K562 (cell line): ENCODE measurements at regions not wholly inside any gene's neighbourhood (a gene's known extent, or its start where the extent isn't known, plus 50 kb on each side); places are given as distances from the start of the nearest gene placed in this dataset.

ENCODE experiments used
- ATAC-seq: fragments of 200-7000 bp; cut with Tn5 transposase; 3 replicates; pipeline ENCODE4 v1.9.1; 2020; ENCODE audit warnings: moderate library complexity
- BruUV-seq: library from RNA; stranded (reverse); fragments of 400-500 nt; replicated peaks from 2 replicates; lab custom pipeline; 2021; lab: Mats Ljungman, UMichigan
- CTCF ChIA-PET: fragments of 300-600 bp; formaldehyde crosslinking; extraction: SDS; loops from one replicate; lab custom pipeline; 2021; ENCODE audit warnings: low intra/inter-chr PET ratio; lab: Yijun Ruan, JAX
- POLR2A ChIA-PET: fragments of 300-600, 350-650 bp; sonication (Branson Sonifier 250); formaldehyde crosslinking; extraction: SDS; loops from one replicate; lab custom pipeline; 2021; ENCODE audit warnings: antibody characterized with exemption, inconsistent platforms; lab: Yijun Ruan, JAX
- DNase-seq, 4 experiments: peaks; one replicate each; pipeline versions ENCODE4 v3.0.0 to v3.0.0-alpha.2; 2011 to 2018; ENCODE audit warnings: low spot score in 3 of 4, mixed read lengths in 3 of 4; ENCODE audit errors: extremely low read depth in 1 of 4
- FAIRE-seq: peaks from 2 replicates; lab custom pipeline; 2011; peaks lifted over from hg19 to GRCh38; lab: Jason Lieb, UNC
- H2AFZ ChIP-seq: 2 replicates; pipeline ENCODE4 v1.6.0; 2011; ENCODE audit warnings: low read depth, low read length, control low read depth, inconsistent platforms
- H3K27ac ChIP-seq: fragments of 200-600 bp; 3 replicates; pipeline ENCODE4 v1.8.0; 2011; ENCODE audit warnings: low read depth, mild to moderate bottlenecking, control low read depth, inconsistent platforms, low read length, moderate library complexity, mixed read lengths; ENCODE audit errors: extremely low read depth
- H3K27me3 ChIP-seq, 2 experiments: fragments of 300-600 bp in 1 of 2; 2 replicates in 1 of 2; 3 replicates in 1 of 2; pipeline versions ENCODE4 v1.6.0 to v1.8.0; 2011; ENCODE audit warnings: inconsistent platforms in 2 of 2, low read length in 2 of 2, mild to moderate bottlenecking in 1 of 2, mixed read lengths in 1 of 2, moderate library complexity in 1 of 2; ENCODE audit not compliant: control insufficient read depth in 2 of 2, insufficient read depth in 2 of 2
- H3K36me3 ChIP-seq: fragments of 300-600 bp; 3 replicates; pipeline ENCODE4 v1.8.0; 2011; ENCODE audit warnings: mild to moderate bottlenecking, low read length, inconsistent platforms; ENCODE audit not compliant: control insufficient read depth, insufficient read depth
- H3K4me1 ChIP-seq, 2 experiments: fragments of 200-600 bp in 1 of 2; replicated peaks in 1 of 2; 2 replicates in 1 of 2; 3 replicates in 1 of 2; pipeline versions ENCODE4 v1.5.1 to v1.8.0; 2011; ENCODE audit warnings: inconsistent platforms in 2 of 2, low read length in 2 of 2, mild to moderate bottlenecking in 1 of 2, mixed read lengths in 1 of 2, moderate library complexity in 1 of 2; ENCODE audit not compliant: control insufficient read depth in 2 of 2, insufficient read depth in 2 of 2
- H3K4me2 ChIP-seq: 2 replicates; pipeline ENCODE4 v1.6.1; 2011; ENCODE audit warnings: low read length, control low read depth, inconsistent platforms, mixed read lengths; ENCODE audit not compliant: insufficient read depth
- H3K4me3 ChIP-seq: fragments of 200-600 bp; sonication (generic), shearing (Covaris generic); 2 replicates; pipeline ENCODE4 v1.5.1; 2016; ENCODE audit warnings: control low read depth, inconsistent platforms
- H3K79me2 ChIP-seq: fragments of 200-600 bp; 3 replicates; pipeline ENCODE4 v1.8.0; 2011; ENCODE audit warnings: low read length, inconsistent platforms; ENCODE audit not compliant: control insufficient read depth, insufficient read depth
- H3K9ac ChIP-seq, 2 experiments: 2 replicates each; pipeline versions ENCODE4 v1.6.0 to v1.6.1; 2011; ENCODE audit warnings: low read depth in 2 of 2, low read length in 2 of 2, control low read depth in 1 of 2, inconsistent platforms in 1 of 2, mild to moderate bottlenecking in 1 of 2, mixed read lengths in 1 of 2; ENCODE audit not compliant: insufficient read depth in 1 of 2
- H3K9me1 ChIP-seq: one replicate; pipeline ENCODE4 v1.6.0; 2011; ENCODE audit warnings: inconsistent platforms, mild to moderate bottlenecking, low read length, moderate library complexity; ENCODE audit not compliant: control insufficient read depth, insufficient read depth
- H3K9me3 ChIP-seq: replicated peaks from 2 replicates; pipeline ENCODE4 v1.5.1; 2011; ENCODE audit warnings: low read depth, low read length, inconsistent platforms; ENCODE audit not compliant: control insufficient read depth, insufficient read depth
- H4K20me1 ChIP-seq: replicated peaks from 2 replicates; pipeline ENCODE4 v1.6.1; 2011; ENCODE audit warnings: low read length, inconsistent platforms, mixed read lengths; ENCODE audit not compliant: control insufficient read depth, insufficient read depth
- EP400 ChIP-seq: fragments of 450-650 bp; IDR thresholded peaks from 2 replicates; pipeline ENCODE4 v1.6.1; 2017; ENCODE audit warnings: antibody characterized with exemption, mild to moderate bottlenecking, moderate library complexity
- ETS2 ChIP-seq: IDR thresholded peaks from 2 replicates; pipeline ENCODE4 v1.6.1; 2016; ENCODE audit warnings: borderline replicate concordance, missing genetic modification characterization, mild to moderate bottlenecking, moderate library complexity, missing compliant biosample characterization; ENCODE audit not compliant: poor library complexity, severe bottlenecking
- NR2C1 ChIP-seq, 2 experiments: fragments of 450-650 bp; IDR thresholded peaks; 2 replicates each; pipeline ENCODE4 v1.6.1; 2017; ENCODE audit warnings: mild to moderate bottlenecking in 2 of 2, antibody characterized with exemption in 1 of 2, inconsistent platforms in 1 of 2, missing compliant biosample characterization in 1 of 2, missing genetic modification characterization in 1 of 2
- NR2C2 ChIP-seq, 2 experiments: fragments of 200-800 bp in 1 of 2; sonication (Bioruptor generic) in 1 of 2; sonication (generic) in 1 of 2; formaldehyde crosslinking in 1 of 2; IDR thresholded peaks; 2 replicates each; pipeline versions ENCODE4 v1.6.1 to v1.8.0; 2016 to 2022; ENCODE audit warnings: mild to moderate bottlenecking in 1 of 2, missing compliant biosample characterization in 1 of 2, missing genetic modification characterization in 1 of 2, missing genetic modification reagents in 1 of 2
- POLR2B ChIP-seq: fragments of 450-650 bp; IDR thresholded peaks from 2 replicates; pipeline ENCODE4 v1.6.1; 2018; ENCODE audit warnings: low read depth; ENCODE audit not compliant: partially characterized antibody
- PTRF ChIP-seq: fragments of 450-650 bp; IDR thresholded peaks from 2 replicates; pipeline ENCODE4 v1.6.1; 2016; ENCODE audit warnings: mild to moderate bottlenecking, missing genetic modification characterization, missing compliant biosample characterization
- ZNF24 ChIP-seq: fragments of 450-650 bp; IDR thresholded peaks from 2 replicates; pipeline ENCODE4 v1.6.1; 2016
- WGBS: fragments of 100-300 bp; shearing (Covaris generic); methylation state at CpG from one replicate; pipeline ENCODE4 v1.1.6; 2016; ENCODE audit warnings: low coverage, mixed read lengths; ENCODE audit not compliant: insufficient coverage; ENCODE audit errors: missing lambda C conversion rate; 5-methylcytosine and 5-hydroxymethylcytosine counted together
- in situ Hi-C: fragments of 300-500 bp; cut with MboI; formaldehyde crosslinking; loops from 4 replicates; pipeline ENCODE4 v1.15.0; 2018; ENCODE audit warnings: inconsistent platforms, mixed read lengths
- intact Hi-C: fragments of 100-400 bp; cut with micrococcal nuclease; formaldehyde crosslinking; loops from 2 replicates; pipeline ENCODE4 v1.14.2; 2022
- TF ChIP-seq, protein P1 (sequence below): fragments of 450-650 bp; IDR thresholded peaks from 2 replicates; pipeline ENCODE4 v1.6.1; 2016; ENCODE audit warnings: borderline replicate concordance

DNA sequence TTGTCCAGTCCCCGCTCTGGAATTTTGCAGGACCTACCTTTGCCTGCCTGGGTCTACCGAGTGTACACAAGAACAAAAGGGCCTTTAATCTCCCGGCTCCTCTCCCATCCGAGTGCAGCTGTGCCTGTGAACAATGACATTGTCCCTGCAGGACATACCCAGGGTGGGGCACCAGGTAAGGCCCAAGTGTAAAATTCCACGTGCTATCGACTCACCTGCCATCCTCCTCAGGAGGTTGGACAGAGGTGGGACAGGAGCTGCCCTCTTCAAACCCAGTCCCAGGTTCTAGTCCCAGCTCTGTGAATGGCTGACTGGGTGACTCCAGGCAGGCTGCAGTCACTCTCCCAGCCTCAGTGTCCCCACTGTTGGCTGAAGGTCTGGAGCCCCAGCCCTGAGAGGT is 159.6 kb upstream of the ALDH1B1 start:
- no peak for TF ChIP-seq POLR2B
- DNase-seq (no peak), FAIRE-seq (no peak), ATAC-seq (no peak)
- Histone ChIP-seq H3K79me2 (no peaks in the 10 kb centered on the region), H2AFZ (no peak overlapping the region), H3K4me3 (no peak overlapping the region), H3K4me2 (no peak overlapping the region), H3K27me3 (peaks cover 42 to 58% of the 10 kb centered on the region in 2 experiments), H3K4me1 (no peaks in the 10 kb centered on the region), H3K9me1 (no peaks in the 10 kb centered on the region), H4K20me1 (peaks cover 10% of the 10 kb centered on the region; the same call in 1 of the 2 replicates), H3K9ac (no peak overlapping the region), H3K36me3 (no peaks in the 10 kb centered on the region), H3K27ac (no peak overlapping the region), H3K9me3 (no peaks in the 10 kb centered on the region)
- CTCF ChIA-PET, result no interaction called here
- intact Hi-C loops (no loop called here), in situ Hi-C loops (no loop called here)
- POLR2A ChIA-PET, result interaction anchor here (1.5 kb wide), 1 partner anchor 40 kb away, joined by 3 read pairs; no protein-coding TSS in a partner anchor
- no TSS peak for BruUV-seq
- 0% methylated on average over 6 of the region's 6 CpGs for WGBS

GRCh38 chr9:38229504-38230155 is 160.6 kb upstream of the SHB start:
- H3K9me3 ChIP-seq, result no peaks in the 10 kb centered on the region
- intact Hi-C loops, result no loop called here
- H3K36me3 ChIP-seq, result no peaks in the 10 kb centered on the region
- H3K79me2 ChIP-seq, result no peaks in the 10 kb centered on the region
- peaks cover 46 to 69% of the 10 kb centered on the region in 2 experiments for H3K27me3 ChIP-seq
- H3K4me1 ChIP-seq, result peaks cover 10 to 15% of the 10 kb centered on the region in 2 experiments
- ChIA-PET POLR2A (interaction anchor here (1.6 kb wide), 1 partner anchor 17 kb away, joined by 4 read pairs; no protein-coding TSS in a partner anchor), CTCF (no interaction called here)
- DNase-seq (no peak), ATAC-seq (no peak), FAIRE-seq (peak; percentile 29)
- no peaks in the 10 kb centered on the region for H3K9me1 ChIP-seq
- 1% methylated on average over 13 of the region's 13 CpGs for WGBS
- peaks cover 10% of the 10 kb centered on the region; the same call in 1 of the 2 replicates for H4K20me1 ChIP-seq
- no peak overlapping the region for H3K4me3 ChIP-seq
- no peak for TF ChIP-seq PTRF
- TF ChIP-seq ETS2 (tag), result no peak
- TF ChIP-seq, protein P1, sequence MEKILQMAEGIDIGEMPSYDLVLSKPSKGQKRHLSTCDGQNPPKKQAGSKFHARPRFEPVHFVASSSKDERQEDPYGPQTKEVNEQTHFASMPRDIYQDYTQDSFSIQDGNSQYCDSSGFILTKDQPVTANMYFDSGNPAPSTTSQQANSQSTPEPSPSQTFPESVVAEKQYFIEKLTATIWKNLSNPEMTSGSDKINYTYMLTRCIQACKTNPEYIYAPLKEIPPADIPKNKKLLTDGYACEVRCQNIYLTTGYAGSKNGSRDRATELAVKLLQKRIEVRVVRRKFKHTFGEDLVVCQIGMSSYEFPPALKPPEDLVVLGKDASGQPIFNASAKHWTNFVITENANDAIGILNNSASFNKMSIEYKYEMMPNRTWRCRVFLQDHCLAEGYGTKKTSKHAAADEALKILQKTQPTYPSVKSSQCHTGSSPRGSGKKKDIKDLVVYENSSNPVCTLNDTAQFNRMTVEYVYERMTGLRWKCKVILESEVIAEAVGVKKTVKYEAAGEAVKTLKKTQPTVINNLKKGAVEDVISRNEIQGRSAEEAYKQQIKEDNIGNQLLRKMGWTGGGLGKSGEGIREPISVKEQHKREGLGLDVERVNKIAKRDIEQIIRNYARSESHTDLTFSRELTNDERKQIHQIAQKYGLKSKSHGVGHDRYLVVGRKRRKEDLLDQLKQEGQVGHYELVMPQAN, result no peak
- TF ChIP-seq NR2C1 (IDR thresholded peaks at IDR 0.05), result no peak; the same call in 1 of the 2 replicates
- TF ChIP-seq NR2C1 (tag; IDR thresholded peaks at IDR 0.05), result peak; percentile 82
- TF ChIP-seq NR2C2 (CRISPR knock-in tag; IDR thresholded peaks at IDR 0.05), result no peak
- peak; percentile 75 for TF ChIP-seq NR2C2 (tag; IDR thresholded peaks at IDR 0.05)
- peak; percentile 91 for TF ChIP-seq ZNF24
- no peak for TF ChIP-seq EP400
- no TSS peak for BruUV-seq
- in situ Hi-C loops, result no loop called here
- H3K27ac ChIP-seq, result no peak overlapping the region
- no peak overlapping the region for H3K4me2 ChIP-seq
- no peak overlapping the region for H3K9ac ChIP-seq
- no peak overlapping the region for H2AFZ ChIP-seq
